MM.1S (cell line): ENCODE measurements at regions not wholly inside any gene's neighbourhood (a gene's known extent, or its start where the extent isn't known, plus 50 kb on each side); places are given as distances from the start of the nearest gene placed in this dataset.

ENCODE experiments used
- DNase-seq: peaks from one replicate; pipeline ENCODE4 v3.0.0-alpha.2; 2015
- H2AFZ ChIP-seq: fragments of 300-600 bp; sonication (generic); 2 replicates; pipeline ENCODE4 v1.6.0; 2016; ENCODE audit warnings: antibody characterized with exemption, low read length
- H3F3A ChIP-seq: fragments of 300-600 bp; sonication (generic); 2 replicates; pipeline ENCODE4 v1.6.1; 2016; ENCODE audit warnings: mild to moderate bottlenecking, antibody characterized with exemption, low read length, moderate library complexity, mixed read lengths; ENCODE audit not compliant: insufficient read depth
- H3K27ac ChIP-seq: fragments of 300-600 bp; sonication (generic); 2 replicates; pipeline ENCODE4 v1.5.1; 2016; ENCODE audit warnings: mild to moderate bottlenecking, low read length
- H3K27me3 ChIP-seq: fragments of 300-600 bp; sonication (generic); replicated peaks from 2 replicates; pipeline ENCODE4 v1.6.0; 2016; ENCODE audit warnings: low read length; ENCODE audit not compliant: insufficient read depth
- H3K36me3 ChIP-seq: fragments of 300-600 bp; sonication (generic); replicated peaks from 2 replicates; pipeline ENCODE4 v1.6.1; 2016; ENCODE audit warnings: mild to moderate bottlenecking, low read length, mixed read lengths; ENCODE audit not compliant: insufficient read depth
- H3K4me1 ChIP-seq: fragments of 300-600 bp; sonication (generic); 2 replicates; pipeline ENCODE4 v1.6.1; 2016; ENCODE audit warnings: low read length, mixed read lengths
- H3K4me2 ChIP-seq: fragments of 300-600 bp; sonication (generic); 2 replicates; pipeline ENCODE4 v1.6.0; 2016; ENCODE audit warnings: low read depth, low read length
- H3K4me3 ChIP-seq: fragments of 300-600 bp; sonication (generic); 2 replicates; pipeline ENCODE4 v1.5.1; 2016; ENCODE audit warnings: low read length, mixed read lengths
- H3K79me2 ChIP-seq: fragments of 300-600 bp; sonication (generic); 2 replicates; pipeline ENCODE4 v1.6.1; 2016; ENCODE audit warnings: mixed run types, low read length, mixed read lengths
- H3K9ac ChIP-seq: fragments of 300-600 bp; sonication (generic); 2 replicates; pipeline ENCODE4 v1.6.1; 2016; ENCODE audit warnings: low read length, mixed read lengths
- H3K9me2 ChIP-seq: fragments of 300-600 bp; sonication (generic); replicated peaks from 2 replicates; pipeline ENCODE4 v1.6.1; 2016; ENCODE audit warnings: mild to moderate bottlenecking, low read length, mixed read lengths; ENCODE audit not compliant: insufficient read depth
- H3K9me3 ChIP-seq: fragments of 300-600 bp; sonication (generic); replicated peaks from 2 replicates; pipeline ENCODE4 v1.6.1; 2016; ENCODE audit warnings: mild to moderate bottlenecking, low read length, mixed read lengths; ENCODE audit not compliant: insufficient read depth
- H4K20me1 ChIP-seq: fragments of 300-600 bp; sonication (generic); 2 replicates; pipeline ENCODE4 v1.6.1; 2016; ENCODE audit warnings: mild to moderate bottlenecking, low read length, moderate library complexity, mixed read lengths; ENCODE audit not compliant: insufficient read depth
- EZH2 ChIP-seq: fragments of 300-600 bp; sonication (generic); optimal IDR thresholded peaks from 2 replicates; pipeline ENCODE3; 2017; ENCODE audit warnings: low read depth, mild to moderate bottlenecking, antibody characterized with exemption, low read length, mixed read lengths
- EZH2phosphoT487 ChIP-seq: fragments of 300-600 bp; sonication (generic); IDR thresholded peaks from 2 replicates; pipeline ENCODE4 v1.6.1; 2018; ENCODE audit warnings: antibody characterized with exemption, low read length
- TF ChIP-seq, protein P1 (sequence below): fragments of 300-600 bp; sonication (generic); IDR thresholded peaks from 2 replicates; pipeline ENCODE4 v1.5.1; 2016; ENCODE audit warnings: antibody characterized with exemption, low read length, mixed read lengths

- Histone ChIP-seq H3K79me2 (no peaks in the 10 kb centered on the region), H4K20me1 (no peaks in the 10 kb centered on the region), H3K4me1 (no peaks in the 10 kb centered on the region)
Observed at GRCh38 chr5:124679578-124680199, 66.8 kb downstream of the ZNF608 start.

DNA sequence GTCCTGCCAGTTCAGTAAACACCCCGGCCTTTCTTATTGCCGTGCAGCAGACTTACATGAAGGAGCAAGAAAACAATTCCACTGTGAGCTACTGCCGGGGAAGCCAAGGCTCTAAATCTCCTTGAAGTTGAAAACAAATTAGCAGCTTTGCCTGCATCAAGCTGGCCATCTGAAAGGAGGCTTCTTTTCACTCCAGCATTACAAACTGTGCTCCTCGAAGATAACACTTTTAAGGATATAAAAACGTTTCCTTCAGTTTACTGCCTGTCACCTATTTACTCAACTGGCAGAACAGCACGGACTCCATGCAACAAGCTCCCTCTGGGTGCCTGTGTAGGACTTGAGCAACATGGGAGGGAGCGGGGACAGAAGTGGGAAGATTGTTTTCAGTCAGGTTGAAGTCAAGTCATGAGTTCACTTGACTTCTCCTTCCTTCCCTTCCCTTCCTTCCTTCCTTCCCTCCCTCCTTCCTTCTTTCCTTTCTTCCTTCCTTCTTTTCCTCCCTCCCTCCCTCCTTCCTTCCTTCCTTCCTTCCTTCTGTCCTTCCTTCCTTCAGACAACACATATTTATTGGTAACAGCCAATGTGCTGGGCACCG, 67.4 kb downstream of the ZNF608 start:
- no peak for TF ChIP-seq EZH2
- TF ChIP-seq, protein P1, sequence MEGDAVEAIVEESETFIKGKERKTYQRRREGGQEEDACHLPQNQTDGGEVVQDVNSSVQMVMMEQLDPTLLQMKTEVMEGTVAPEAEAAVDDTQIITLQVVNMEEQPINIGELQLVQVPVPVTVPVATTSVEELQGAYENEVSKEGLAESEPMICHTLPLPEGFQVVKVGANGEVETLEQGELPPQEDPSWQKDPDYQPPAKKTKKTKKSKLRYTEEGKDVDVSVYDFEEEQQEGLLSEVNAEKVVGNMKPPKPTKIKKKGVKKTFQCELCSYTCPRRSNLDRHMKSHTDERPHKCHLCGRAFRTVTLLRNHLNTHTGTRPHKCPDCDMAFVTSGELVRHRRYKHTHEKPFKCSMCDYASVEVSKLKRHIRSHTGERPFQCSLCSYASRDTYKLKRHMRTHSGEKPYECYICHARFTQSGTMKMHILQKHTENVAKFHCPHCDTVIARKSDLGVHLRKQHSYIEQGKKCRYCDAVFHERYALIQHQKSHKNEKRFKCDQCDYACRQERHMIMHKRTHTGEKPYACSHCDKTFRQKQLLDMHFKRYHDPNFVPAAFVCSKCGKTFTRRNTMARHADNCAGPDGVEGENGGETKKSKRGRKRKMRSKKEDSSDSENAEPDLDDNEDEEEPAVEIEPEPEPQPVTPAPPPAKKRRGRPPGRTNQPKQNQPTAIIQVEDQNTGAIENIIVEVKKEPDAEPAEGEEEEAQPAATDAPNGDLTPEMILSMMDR: no peak
- no peak for TF ChIP-seq EZH2phosphoT487
- H3K79me2 ChIP-seq: no peaks in the 10 kb centered on the region
- no peaks in the 10 kb centered on the region for H3K9me3 ChIP-seq
- H3F3A ChIP-seq: no peaks in the 10 kb centered on the region
- DNase-seq: no peak
- H2AFZ ChIP-seq: no peak overlapping the region
- no peaks in the 10 kb centered on the region for H3K4me1 ChIP-seq
- no peak overlapping the region for H3K4me3 ChIP-seq
- H3K27me3 ChIP-seq: no peaks in the 10 kb centered on the region
- H3K36me3 ChIP-seq: no peaks in the 10 kb centered on the region
- no peak overlapping the region for H3K27ac ChIP-seq
- H3K4me2 ChIP-seq: no peak overlapping the region
- H3K9ac ChIP-seq: no peak overlapping the region
- H4K20me1 ChIP-seq: no peaks in the 10 kb centered on the region
- no peaks in the 10 kb centered on the region for H3K9me2 ChIP-seq

More at GRCh38 chr5:124679578-124680199, 66.8 kb downstream of the ZNF608 start:
- H3K27ac ChIP-seq: no peak overlapping the region
- no peaks in the 10 kb centered on the region for H3K27me3 ChIP-seq
- no peak overlapping the region for H2AFZ ChIP-seq
- no peak overlapping the region for H3K9ac ChIP-seq
- no peaks in the 10 kb centered on the region for H3F3A ChIP-seq
- no peak for TF ChIP-seq EZH2phosphoT487
- no peak for TF ChIP-seq EZH2
- TF ChIP-seq, protein P1: no peak
- no peak overlapping the region for H3K4me3 ChIP-seq
- H3K4me2 ChIP-seq: no peak overlapping the region
- H3K9me2 ChIP-seq: no peaks in the 10 kb centered on the region
- no peaks in the 10 kb centered on the region for H3K9me3 ChIP-seq
- H3K36me3 ChIP-seq: no peaks in the 10 kb centered on the region
- DNase-seq: no peak

DNA sequence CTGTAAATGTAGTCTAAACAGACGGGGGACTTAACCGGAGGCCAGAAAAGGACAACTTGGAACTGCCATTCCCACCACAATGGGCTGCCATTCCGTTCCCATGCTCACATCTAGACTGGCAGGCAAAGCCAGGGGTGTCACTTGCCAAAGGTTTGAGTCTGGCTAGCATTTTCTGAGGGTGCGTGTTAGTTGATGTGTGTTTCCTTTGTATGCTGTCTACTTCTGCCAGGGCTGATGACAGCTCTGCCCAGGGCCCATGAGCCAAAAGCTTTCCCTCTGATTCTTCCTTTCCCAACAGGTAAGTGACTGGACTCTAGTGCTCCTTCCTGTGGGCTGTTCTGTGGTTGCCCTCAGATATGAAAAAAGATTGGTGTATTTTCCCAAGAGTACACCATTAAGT, 68.0 kb downstream of the ZNF608 start:
- Histone ChIP-seq H3K4me3 (no peak overlapping the region), H3K4me1 (no peaks in the 10 kb centered on the region), H3K9ac (no peak overlapping the region), H3K79me2 (no peaks in the 10 kb centered on the region), H2AFZ (no peak overlapping the region), H3F3A (no peaks in the 10 kb centered on the region), H3K9me2 (no peaks in the 10 kb centered on the region), H4K20me1 (no peaks in the 10 kb centered on the region), H3K4me2 (no peak overlapping the region), H3K9me3 (no peaks in the 10 kb centered on the region), H3K27ac (no peak overlapping the region), H3K27me3 (no peaks in the 10 kb centered on the region), H3K36me3 (no peaks in the 10 kb centered on the region)
- TF ChIP-seq EZH2 (no peak), EZH2phosphoT487 (no peak)
- TF ChIP-seq, protein P1: no peak
- DNase-seq: no peak
